Cerebellar cortex (tissue), 1 donor: ENCODE measurements at regions not wholly inside any gene's neighbourhood (a gene's known extent, or its start where the extent isn't known, plus 50 kb on each side); places are given as distances from the start of the nearest gene placed in this dataset.
"Not testable (repeated sequence)": the region's sequence is repeated elsewhere in the genome, so short reads cannot be mapped to it uniquely, and the experiment has no call there.

ENCODE experiments used
- DNase-seq: peaks from one replicate; pipeline ENCODE4 v3.0.0-alpha.2; 2015; ENCODE audit warnings: low spot score

DNA sequence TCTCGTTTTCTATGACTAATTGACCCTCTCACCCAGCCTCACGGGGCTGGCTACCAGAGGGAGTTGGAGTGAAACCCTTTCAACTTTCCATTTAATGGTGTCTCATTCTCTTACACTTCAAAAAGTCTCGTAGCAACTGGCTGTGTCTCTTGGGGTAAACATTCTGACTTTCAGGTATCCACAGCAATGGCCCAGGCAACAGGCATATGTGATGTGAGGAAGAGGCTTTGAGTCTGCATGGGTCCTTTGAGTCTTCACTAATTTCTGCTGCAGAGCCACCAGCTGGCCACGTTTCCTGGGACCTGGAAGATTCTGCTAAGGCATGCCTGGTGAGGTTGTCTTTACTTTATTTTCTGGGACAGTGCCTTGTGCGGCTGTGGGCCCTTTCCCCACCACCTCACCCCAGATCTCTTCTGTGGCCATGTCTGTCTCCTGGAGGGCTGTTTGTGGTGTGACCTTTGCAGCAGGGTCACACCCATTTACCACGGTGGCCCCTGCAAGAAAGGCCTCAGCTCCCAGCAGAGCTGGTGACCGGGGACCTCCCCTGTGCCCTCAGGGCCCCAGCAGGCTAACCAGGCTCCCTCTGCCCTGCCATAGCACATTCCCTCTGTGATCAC lies 112.5 kb upstream of the FRG1 start:
- no peak for DNase-seq

DNA sequence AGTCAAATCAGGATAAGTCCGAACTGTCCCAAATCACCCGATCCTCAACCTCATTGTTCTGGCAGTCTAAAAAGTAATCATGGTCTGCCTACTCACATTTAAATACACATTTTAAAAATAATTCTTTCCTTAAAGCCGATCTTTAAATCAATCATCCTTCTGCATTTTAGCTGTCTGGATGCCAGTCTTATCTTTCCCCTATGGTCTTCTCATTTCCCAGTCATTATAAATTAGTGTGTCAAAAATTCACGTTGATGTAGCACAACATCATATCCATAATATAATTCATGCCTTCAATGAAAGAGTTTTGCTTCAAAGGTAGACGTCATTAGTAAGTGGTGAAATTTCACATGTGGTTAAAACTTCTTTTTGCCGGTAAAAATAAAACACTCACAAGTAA lies 108.1 kb upstream of the FRG1 start:
- no peak for DNase-seq

GRCh38 chr4:189834616-189835015 lies 106.1 kb upstream of the FRG1 start:
- no peak for DNase-seq

GRCh38 chr4:189835505-189835904 lies 105.2 kb upstream of the FRG1 start:
- DNase-seq: no peak

GRCh38 chr4:189837471-189837870 lies 103.2 kb upstream of the FRG1 start:
- no peak for DNase-seq

DNA sequence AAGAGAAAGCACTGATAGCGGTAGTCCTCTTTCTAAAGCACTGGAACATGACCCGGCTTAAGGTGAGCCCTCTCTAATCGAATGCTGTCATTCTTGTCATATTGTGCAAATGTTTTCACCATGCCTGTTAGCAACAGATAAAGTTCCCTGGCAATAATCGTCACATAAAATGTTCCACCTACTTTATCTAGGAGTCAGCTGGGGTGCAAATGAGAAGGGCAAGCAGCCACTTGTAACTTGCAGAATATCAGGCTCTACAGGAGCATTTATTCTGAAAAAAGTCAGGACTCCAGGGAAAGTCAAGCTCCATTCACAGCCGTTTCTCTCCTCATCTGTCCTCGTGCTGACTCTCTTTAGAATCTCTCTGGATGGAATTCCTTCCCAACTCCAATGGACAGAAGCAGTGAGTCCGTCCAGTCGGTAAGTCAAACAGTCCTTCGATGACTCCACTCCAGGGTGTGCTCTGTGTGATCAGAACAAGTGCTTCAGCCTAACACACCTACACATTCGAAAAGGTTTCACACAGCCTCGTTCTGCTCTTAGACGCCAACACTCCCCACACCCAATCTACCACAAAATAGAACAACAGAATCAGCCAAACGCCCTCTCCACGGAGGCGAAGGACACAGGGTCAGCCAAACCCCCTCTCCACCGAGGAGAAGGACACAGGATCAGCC lies 101.7 kb upstream of the FRG1 start:
- DNase-seq: no peak

DNA sequence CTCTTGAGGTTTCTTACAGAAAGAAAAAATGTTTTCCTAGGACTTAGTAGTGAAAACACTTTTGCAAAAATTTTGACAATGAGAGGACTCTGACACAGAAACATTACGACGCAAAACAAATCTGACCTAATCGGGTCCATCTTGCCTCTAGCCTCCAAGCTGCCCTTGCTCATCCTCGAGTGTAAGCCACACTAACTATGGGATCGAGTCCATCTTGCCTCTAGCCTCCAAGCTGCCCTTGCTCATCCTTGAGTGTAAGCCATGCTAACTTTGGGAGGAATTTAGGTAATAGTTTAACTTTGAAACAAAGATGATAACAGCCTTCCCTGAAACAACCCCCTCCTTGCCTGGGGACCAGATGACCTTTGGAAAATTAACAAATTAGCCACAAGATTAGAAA lies 100.3 kb upstream of the FRG1 start:
- DNase-seq: no peak

GRCh38 chr4:189843413-189844009 lies 97.2 kb upstream of the FRG1 start:
- no peak for DNase-seq

- no peak for DNase-seq
These were observed 95.4 kb upstream of the FRG1 start for GRCh38 chr4:189845145-189845846.

DNA sequence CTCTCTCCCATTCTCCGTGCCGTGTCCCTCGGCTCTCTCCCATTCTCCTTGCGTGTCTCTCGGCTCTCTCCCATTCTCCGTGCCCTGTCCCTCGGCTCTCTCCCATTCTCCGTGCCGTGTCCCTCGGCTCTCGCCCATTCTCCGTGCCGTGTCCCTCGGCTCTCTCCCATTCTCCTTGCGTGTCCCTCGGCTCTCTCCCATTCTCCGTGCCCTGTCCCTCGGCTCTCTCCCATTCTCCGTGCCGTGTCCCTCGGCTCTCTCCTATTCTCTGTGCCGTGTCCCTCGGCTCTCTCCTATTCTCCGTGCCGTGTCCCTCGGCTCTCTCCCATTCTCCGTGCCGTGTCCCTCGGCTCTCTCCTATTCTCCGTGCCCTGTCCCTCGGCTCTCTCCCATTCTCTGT lies 94.6 kb upstream of the FRG1 start:
- not testable (repeated sequence) for DNase-seq

DNA sequence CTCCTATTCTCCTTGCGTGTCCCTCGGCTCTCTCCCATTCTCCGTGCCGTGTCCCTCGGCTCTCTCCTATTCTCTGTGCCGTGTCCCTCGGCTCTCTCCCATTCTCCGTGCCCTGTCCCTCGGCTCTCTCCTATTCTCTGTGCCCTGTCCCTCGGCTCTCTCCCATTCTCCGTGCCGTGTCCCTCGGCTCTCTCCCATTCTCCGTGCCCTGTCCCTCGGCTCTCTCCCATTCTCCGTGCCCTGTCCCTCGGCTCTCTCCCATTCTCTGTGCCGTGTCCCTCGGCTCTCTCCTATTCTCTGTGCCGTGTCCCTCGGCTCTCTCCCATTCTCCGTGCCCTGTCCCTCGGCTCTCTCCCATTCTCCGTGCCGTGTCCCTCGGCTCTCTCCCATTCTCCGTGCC lies 94.1 kb upstream of the FRG1 start:
- not testable (repeated sequence) for DNase-seq

DNA sequence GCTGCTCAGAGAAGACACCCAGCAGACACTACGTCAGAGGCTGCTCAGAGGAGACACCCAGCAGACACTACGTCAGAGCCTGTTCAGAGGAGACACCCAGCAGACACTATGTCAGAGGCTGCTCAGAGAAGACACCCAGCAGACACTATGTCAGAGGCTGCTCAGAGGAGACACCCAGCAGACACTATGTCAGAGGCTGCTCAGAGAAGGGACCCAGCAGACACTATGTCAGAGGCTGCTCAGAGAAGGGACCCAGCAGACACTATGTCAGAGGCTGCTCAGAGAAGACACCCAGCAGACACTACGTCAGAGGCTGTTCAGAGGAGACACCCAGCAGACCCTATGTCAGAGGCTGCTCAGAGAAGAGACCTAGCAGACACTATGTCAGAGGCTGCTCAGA lies 92.0 kb upstream of the FRG1 start:
- DNase-seq: not testable (repeated sequence)

- DNase-seq: no peak
These were observed 90.3 kb upstream of the FRG1 start for GRCh38 chr4:189850239-189850856.

DNA sequence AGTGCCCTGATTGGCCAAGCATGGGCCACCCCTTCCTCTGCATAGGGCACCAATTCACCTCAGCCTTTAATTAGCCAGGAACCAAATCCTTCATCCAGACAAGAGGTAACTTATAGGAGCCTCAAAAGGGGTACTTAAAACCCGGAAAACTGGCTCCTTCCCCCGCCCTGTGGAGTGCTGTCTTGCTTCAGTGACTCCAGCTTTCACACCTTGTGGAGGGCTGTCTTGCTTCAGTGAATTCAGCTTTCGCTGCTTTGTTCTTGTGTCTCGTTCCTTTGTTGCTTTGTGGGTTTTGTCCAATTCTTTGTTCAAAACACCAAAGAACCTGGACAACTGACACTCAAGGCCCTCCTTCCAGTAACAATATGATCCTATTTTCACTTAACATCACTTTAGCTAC lies 82.2 kb upstream of the FRG1 start:
- no peak for DNase-seq

DNA sequence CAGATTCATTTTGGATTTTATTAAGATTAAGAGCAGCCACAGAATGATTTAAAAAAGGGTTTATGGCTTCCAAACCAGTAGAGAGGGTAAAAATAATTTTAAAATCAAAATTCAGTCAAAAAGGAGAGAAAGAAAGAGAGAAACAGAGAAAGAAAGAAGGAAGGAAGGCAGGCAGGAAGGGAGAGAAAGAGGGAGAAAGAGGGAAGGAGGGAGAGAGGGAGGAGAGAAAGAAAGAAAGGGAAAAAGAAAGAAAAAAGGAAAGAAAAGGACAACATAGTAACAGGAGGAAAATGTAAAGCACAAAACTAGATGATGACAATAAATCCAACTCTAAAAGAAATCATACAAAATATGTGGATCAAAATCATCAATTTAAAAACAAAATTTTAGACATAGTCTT lies 79.6 kb upstream of the FRG1 start:
- DNase-seq: no peak

- DNase-seq: no peak
These were observed 71.4 kb upstream of the FRG1 start for GRCh38 chr4:189869236-189869635.

GRCh38 chr4:189870511-189871234 lies 70.0 kb upstream of the FRG1 start:
- no peak for DNase-seq

DNA sequence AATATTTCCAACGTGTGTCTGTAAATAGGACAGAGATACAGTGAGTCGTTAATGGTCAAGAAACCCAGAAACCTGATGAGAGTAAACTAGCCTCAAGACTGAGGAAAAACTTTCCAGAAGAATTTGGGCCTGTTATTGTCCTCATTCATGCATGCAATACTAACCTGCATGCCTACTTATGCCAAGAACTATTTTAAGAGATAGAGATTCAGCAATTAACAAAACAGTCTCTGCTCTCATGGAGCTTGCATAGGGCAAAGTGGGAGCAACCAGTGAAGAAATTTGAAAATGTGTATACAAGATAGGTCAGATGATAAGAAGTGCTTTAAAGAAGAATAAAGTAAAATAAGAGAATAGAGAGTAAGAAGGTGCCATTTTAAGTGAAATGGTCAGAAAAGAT lies 66.1 kb upstream of the FRG1 start:
- DNase-seq: no peak

DNA sequence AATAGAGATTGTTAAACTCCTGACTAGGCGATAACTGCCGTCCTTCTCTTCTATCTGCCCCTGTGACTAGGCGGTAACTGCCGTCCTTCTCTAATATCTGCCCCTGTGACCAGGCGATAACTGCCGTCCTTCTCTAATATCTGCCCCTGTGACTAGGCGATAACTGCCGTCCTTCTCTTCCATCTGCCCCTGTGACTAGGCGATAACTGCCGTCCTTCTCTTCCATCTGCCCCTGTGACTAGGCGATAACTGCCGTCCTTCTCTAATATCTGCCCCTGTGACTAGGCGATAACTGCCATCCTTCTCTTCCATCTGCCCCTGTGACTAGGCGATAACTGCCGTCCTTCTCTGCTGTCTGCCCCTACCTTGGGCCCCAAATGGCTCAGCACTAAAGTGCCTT lies 59.5 kb upstream of the FRG1 start:
- DNase-seq: not testable (repeated sequence)

GRCh38 chr4:189888407-189888806 lies 52.3 kb upstream of the FRG1 start:
- not testable (repeated sequence) for DNase-seq
